22Rv1 (cell line): ENCODE measurements at regions not wholly inside any gene's neighbourhood (a gene's known extent, or its start where the extent isn't known, plus 50 kb on each side); places are given as distances from the start of the nearest gene placed in this dataset.

ENCODE experiments used
- CTCF ChIP-seq: fragments of 450-650 bp; IDR thresholded peaks from 2 replicates; pipeline ENCODE4 v1.5.1; 2017; ENCODE audit warnings: mild to moderate bottlenecking
- ZFX ChIP-seq: fragments of 450-650 bp; IDR thresholded peaks from 2 replicates; pipeline ENCODE4 v1.6.1; 2017; ENCODE audit warnings: antibody characterized with exemption, borderline replicate concordance

DNA sequence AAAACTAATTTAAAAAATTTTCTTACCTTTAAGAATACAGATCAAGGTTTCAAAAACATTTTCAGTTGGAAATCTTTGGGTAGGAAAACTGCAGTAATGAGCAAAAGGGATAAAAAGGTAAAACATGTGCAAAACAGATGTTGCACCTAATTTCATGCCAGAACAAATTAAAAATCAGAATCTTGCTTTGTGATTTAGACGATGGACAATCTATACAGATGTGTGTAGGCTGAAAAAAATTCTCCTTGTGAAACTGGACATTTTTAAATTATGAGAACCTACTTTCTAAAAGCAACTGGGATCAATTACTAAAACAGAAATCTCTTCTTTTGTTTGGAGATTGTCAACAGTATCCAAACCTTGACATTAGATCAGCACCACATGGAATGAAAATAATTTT, 183.2 kb upstream of the ITGA4 start:
- TF ChIP-seq CTCF (no peak), ZFX (no peak)
